Neural crest cell (in vitro differentiated cells): ENCODE measurements at regions not wholly inside any gene's neighbourhood (a gene's known extent, or its start where the extent isn't known, plus 50 kb on each side); places are given as distances from the start of the nearest gene placed in this dataset.

Experiments used
- DNase-seq: peaks from one replicate; pipeline ENCODE4 v3.0.0; 2021; ENCODE audit warnings: low read depth, mixed read lengths, low spot score
- H3K27ac Mint-ChIP-seq: one replicate; pipeline ENCODE4 v1.8.0; 2021; ENCODE audit warnings: mild to moderate bottlenecking, mixed read lengths; ENCODE audit not compliant: unreplicated experiment
- H3K27me3 Mint-ChIP-seq: 2 replicates; pipeline ENCODE4 v1.8.0; 2021; ENCODE audit warnings: low read depth, mild to moderate bottlenecking, mixed read lengths
- H3K36me3 Mint-ChIP-seq: 2 replicates; pipeline ENCODE4 v1.8.0; 2021; ENCODE audit warnings: low read depth, mild to moderate bottlenecking, mixed read lengths
- H3K4me1 Mint-ChIP-seq: 2 replicates; pipeline ENCODE4 v1.8.0; 2021; ENCODE audit warnings: mixed read lengths
- H3K4me3 Mint-ChIP-seq: one replicate; pipeline ENCODE4 v1.8.0; 2021; ENCODE audit warnings: mild to moderate bottlenecking, mixed read lengths
- H3K9me3 Mint-ChIP-seq: 2 replicates; pipeline ENCODE4 v1.8.0; 2021; ENCODE audit warnings: mixed read lengths
- CTCF ChIP-seq: fragments of 200-600 bp; sonication (generic); conservative IDR thresholded peaks from 2 replicates; pipeline ENCODE4 v1.5.0; 2021; ENCODE audit warnings: antibody characterized with exemption, mild to moderate bottlenecking

GRCh38 chr2:240319855-240320203 lies 115.6 kb upstream of the GPC1 start:
- Mint-ChIP-seq H3K9me3 (peaks cover 3% of the 10 kb centered on the region), H3K36me3 (no peaks in the 10 kb centered on the region), H3K4me1 (peaks cover 28% of the 10 kb centered on the region), H3K27me3 (no peaks in the 10 kb centered on the region), H3K27ac (no peak overlapping the region), H3K4me3 (no peak overlapping the region)
- TF ChIP-seq CTCF: no peak
- no peak for DNase-seq

GRCh38 chr2:240320204-240320993 lies 115.1 kb upstream of the GPC1 start:
- Mint-ChIP-seq H3K9me3 (peaks cover 3% of the 10 kb centered on the region), H3K27ac (peak overlapping the region; percentile 93)
- TF ChIP-seq CTCF: no peak

GRCh38 chr2:240322231-240322955 lies 113.1 kb upstream of the GPC1 start:
- Mint-ChIP-seq H3K36me3 (no peaks in the 10 kb centered on the region), H3K27ac (no peak overlapping the region), H3K9me3 (no peaks in the 10 kb centered on the region), H3K4me3 (no peak overlapping the region), H3K27me3 (no peaks in the 10 kb centered on the region), H3K4me1 (peaks cover 28% of the 10 kb centered on the region)
- no peak for TF ChIP-seq CTCF
- no peak for DNase-seq

More at GRCh38 chr2:240320204-240320993, 115.1 kb upstream of the GPC1 start:
- no peaks in the 10 kb centered on the region for H3K36me3 Mint-ChIP-seq
- no peak overlapping the region for H3K4me3 Mint-ChIP-seq
- H3K27me3 Mint-ChIP-seq: no peaks in the 10 kb centered on the region
- H3K4me1 Mint-ChIP-seq: peaks cover 28% of the 10 kb centered on the region
- DNase-seq: no peak

- H3K27me3 Mint-ChIP-seq: no peaks in the 10 kb centered on the region
- H3K9me3 Mint-ChIP-seq: no peaks in the 10 kb centered on the region
- H3K4me1 Mint-ChIP-seq: peaks cover 28% of the 10 kb centered on the region
- no peak overlapping the region for H3K27ac Mint-ChIP-seq
- no peak for DNase-seq
- TF ChIP-seq CTCF: no peak
- no peak overlapping the region for H3K4me3 Mint-ChIP-seq
- no peaks in the 10 kb centered on the region for H3K36me3 Mint-ChIP-seq
Observed at GRCh38 chr2:240322991-240323390, 112.5 kb upstream of the GPC1 start.

GRCh38 chr2:240323601-240324291 lies 111.7 kb upstream of the GPC1 start:
- no peaks in the 10 kb centered on the region for H3K9me3 Mint-ChIP-seq
- H3K4me1 Mint-ChIP-seq: peaks cover 31% of the 10 kb centered on the region
- no peaks in the 10 kb centered on the region for H3K36me3 Mint-ChIP-seq
- no peak for DNase-seq
- H3K4me3 Mint-ChIP-seq: no peak overlapping the region
- no peaks in the 10 kb centered on the region for H3K27me3 Mint-ChIP-seq
- no peak for TF ChIP-seq CTCF
- no peak overlapping the region for H3K27ac Mint-ChIP-seq
